Fibroblast of skin of back (primary cell): ENCODE measurements at regions not wholly inside any gene's neighbourhood (a gene's known extent, or its start where the extent isn't known, plus 50 kb on each side); places are given as distances from the start of the nearest gene placed in this dataset.
A peak's percentile ranks its signal among the peaks of the same experiment; 100 is the strongest.

ENCODE experiments used
- DNase-seq: peaks from one replicate; pipeline ENCODE4 v3.0.0-alpha.2; 2013

GRCh38 chr2:14297906-14298305, 334.6 kb upstream of the LRATD1 start:
- DNase-seq = no peak

GRCh38 chr2:14301331-14301730, 331.2 kb upstream of the LRATD1 start:
- no peak for DNase-seq

DNA sequence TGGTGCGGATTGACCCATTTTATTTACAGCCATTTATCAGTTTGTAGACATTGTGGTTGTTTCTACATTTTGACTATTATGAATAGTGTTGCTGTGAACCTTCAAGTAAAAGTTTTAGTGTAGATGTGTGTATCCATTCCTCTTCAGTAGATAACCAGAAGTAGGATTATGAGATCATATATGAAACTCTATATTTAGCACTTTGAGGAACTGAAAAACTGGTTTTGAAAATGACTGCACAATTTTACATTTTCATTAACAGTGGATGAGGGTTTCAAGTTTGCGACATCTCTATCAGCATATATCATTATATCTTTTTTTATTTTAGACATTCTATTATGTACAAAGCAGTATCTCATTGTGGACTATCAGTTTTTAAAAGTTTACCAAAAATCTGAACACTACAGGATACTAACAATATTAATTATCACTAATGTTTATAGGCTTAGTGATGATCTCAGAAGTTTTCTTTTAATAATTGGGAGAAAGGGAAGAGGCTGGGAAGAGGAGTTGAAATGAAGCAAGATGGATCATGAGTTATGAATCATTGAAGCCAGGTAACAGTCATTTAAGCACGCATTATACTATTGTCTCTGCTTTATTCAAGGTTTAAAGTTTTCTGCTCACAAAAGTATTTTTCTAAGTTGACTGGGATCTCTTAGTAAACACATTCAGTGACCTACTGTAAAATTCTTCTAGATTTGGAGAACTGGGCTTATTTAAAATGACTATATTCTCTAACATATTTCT, 329.0 kb upstream of the LRATD1 start:
- DNase-seq = no peak

DNA sequence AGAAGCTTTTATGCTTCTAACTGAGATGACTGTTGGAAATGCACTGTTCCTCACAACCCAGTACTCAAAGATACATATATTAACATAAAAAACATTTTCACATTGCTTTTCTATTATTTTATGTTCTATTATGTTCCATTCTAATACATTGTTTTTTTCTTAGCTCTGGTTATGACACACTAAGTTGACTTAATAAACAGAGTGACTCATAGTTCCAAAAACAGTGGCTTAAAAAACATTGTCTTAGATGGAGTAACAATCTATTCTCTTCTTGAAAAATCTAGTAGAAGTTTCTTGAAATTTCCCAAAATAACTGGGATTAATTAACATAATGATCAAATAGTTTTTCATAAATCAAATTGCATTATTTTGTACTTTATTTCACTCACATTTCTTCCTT, 328.2 kb upstream of the LRATD1 start:
- no peak for DNase-seq

GRCh38 chr2:14306268-14306861, 326.2 kb upstream of the LRATD1 start:
- DNase-seq = no peak

GRCh38 chr2:14313341-14313740, 319.2 kb upstream of the LRATD1 start:
- DNase-seq = no peak

DNA sequence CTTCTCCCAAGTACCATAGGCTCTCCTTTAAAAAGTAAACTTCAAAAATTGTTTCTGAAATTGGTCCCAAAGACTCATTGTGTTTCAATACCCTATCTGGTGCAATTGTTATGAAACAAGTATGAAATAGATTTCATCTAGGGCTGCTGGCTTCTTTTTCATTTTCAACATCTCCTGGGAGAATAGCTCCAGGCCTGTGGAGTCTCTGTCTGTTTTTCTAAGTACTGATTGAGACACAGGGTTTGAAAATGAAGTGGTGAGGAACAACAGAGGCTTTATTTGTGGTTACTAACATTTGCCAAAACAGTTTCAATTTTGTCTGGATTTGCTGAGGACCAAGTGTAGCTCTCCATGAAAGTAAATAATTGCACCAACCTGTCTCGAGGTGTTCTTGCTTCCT, 315.9 kb upstream of the LRATD1 start:
- DNase-seq = no peak

DNA sequence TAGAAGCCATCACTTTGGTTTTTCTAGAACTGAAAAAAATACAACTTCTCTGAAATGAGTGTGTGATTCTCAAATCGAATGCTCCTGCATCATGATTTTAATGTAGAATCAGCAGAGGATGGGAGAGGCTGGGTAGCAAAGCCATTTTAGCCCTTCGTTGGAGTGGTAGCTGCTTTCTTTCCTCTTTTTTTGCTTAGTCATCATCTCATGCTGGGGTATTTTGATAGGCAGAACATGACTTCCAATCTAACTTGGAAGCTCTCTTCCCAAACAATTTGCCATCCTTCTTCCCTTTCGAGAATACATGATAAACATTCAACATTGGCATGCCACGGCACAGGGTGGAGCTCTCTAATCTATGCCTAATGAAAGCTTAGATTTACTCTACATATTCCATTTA, 311.2 kb upstream of the LRATD1 start:
- DNase-seq = no peak

DNA sequence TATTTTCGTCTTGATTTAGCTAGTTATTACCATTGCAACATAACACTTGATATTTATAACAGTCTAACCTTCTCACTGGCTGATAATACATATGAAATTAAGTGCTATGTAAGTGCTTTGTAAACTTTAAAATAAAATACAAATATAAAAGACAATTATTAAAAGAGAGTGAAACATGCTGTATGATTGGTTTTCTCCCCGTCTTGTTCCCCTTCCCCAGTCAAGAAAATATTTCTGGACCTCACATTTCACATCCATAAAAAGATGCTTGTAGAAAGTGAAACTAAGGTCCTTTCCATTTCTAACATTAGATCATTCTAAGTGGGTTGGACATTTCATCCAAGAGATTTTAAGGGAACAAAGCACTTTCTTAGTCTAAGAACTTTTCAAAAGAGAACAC, 310.2 kb upstream of the LRATD1 start:
- no peak for DNase-seq

- DNase-seq = no peak
Measured at GRCh38 chr2:14324308-14324707, 308.2 kb upstream of the LRATD1 start.

GRCh38 chr2:14330884-14331283, 301.6 kb upstream of the LRATD1 start:
- DNase-seq = no peak

GRCh38 chr2:14336759-14337382, 295.6 kb upstream of the LRATD1 start:
- no peak for DNase-seq

DNA sequence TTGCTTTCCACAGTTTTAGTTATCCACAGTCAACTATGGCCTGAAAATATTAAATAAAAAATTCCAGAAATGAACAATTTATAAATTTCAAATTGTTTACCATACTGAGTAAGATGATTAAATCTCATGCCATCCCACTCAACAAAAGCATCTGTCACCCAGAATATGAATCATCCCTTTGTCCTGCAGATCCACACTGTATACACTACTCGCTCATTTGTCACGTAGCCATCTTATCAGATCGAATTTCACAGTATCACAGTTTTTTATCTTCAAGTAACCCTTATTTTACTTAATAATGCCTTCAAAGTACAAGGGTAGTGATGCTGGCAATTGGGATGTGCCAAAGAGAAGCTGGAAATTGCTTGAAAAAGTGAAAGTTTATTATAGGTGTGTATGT, 291.8 kb upstream of the LRATD1 start:
- no peak for DNase-seq

- no peak for DNase-seq
Measured at GRCh38 chr2:14342313-14342712, 290.2 kb upstream of the LRATD1 start.

GRCh38 chr2:14344355-14344754, 288.2 kb upstream of the LRATD1 start:
- DNase-seq = no peak

DNA sequence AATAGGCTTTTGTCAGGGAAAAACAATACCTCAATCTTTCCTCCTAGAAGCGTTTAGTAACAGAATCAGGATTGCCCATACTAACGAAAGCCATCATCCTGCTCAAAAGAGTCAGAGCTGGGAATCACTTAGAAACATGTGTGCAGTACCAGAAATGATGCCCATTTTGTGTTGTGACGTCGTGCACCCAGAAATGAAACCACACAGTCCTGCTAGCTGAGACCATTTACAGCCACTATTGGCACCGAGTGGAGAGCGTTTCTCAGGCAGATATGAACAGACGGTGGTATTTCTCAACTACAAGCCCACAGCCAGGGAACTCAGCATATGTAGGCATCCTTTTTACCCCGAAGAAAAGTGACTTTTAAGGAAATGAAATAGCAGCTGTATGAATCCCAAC, 284.3 kb upstream of the LRATD1 start:
- no peak for DNase-seq

GRCh38 chr2:14350856-14351255, 281.7 kb upstream of the LRATD1 start:
- DNase-seq = no peak

- no peak for DNase-seq
Measured at GRCh38 chr2:14352067-14352466, 280.4 kb upstream of the LRATD1 start.

DNA sequence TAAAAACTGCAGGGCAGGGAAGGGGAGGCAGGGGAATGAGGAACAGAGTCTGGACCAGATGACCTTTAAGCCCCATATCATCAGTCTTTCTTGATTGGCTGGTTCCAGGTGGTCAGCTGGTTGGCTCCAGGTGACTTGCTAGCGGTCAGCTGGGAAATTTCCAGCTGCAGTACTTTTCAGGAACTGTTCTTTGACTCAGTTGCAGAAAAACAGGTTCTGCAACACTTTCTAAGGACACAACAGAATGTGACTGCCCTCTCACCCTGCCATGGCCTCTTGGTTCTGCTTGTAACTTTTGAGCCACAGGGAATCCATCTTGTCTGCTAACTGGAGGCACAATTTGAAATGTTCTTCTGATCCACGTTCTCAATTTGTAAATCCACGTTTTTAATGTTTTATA, 278.3 kb upstream of the LRATD1 start:
- DNase-seq = no peak

DNA sequence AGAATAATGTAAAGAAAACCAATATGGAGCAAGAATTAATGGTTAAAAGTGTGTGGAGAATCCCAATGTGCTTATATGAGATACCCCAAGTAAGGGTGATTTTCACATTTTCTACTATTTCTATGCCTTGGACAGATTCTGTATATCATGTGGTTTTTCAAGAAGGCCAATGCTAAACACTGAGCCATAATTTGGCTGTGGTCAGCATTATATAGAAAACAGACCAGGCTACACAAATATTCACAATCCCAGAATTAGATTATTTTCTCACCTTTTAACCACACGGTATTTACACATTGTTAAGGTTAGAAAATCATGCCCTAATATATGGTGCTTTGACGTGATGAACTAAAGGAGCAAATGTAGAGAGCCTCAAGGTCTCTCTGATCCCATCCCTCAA, 277.4 kb upstream of the LRATD1 start:
- no peak for DNase-seq

DNA sequence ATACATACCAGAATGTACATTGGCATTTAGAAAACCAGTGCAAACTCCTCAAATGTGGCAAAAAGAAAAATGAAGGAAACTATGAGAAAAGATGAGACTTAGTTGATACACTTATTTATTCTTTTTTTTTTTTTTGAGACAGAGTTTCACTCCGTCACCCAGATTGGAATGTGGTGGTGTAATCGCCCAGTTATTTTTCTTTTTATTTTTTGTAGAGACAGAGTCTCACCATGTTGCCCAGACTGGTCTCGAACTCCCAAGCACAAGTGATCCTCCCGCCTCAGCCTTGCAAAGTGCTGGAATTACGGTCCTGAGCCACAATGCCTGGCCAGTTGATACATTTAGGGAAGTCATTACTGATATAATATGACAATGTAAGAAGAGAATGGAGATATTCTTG, 274.2 kb upstream of the LRATD1 start:
- DNase-seq = peak; percentile 2

DNA sequence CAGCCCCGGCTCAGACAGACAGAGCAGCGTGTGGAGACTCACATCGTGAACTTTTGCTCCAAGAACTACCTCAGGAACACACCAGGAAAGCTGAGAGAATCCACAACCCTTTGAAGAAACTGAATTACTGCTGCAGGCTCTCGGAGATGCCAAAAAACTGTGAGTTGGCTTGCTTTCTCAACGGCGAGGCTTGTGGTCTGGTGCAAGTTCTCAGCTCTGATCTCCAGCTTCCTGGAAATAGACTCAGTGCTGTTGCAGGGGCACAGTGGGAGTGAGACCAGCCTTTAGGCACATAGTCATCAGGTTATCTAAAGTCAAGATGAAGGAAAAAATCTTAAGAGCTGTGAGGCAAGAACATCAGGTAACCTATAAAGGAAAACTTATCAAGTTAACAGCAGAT, 273.7 kb upstream of the LRATD1 start:
- no peak for DNase-seq

DNA sequence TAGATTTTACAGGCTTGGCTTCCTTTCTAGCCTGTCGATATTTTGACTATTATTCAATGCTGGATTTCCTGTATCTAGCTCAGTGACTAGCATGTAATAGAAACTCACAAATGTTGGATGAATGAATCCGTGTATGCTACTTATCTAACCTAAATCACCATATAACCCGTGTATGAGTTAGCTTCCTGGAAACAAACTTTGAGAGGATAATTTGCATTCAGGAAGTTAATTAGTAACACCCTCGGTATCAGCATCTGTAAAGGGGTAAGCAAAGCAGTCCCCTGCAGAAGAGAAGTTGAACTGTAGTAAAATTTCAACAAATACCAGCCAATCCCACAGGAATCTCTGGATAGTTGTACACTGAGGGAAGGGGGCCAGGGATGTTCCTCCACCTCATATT, 269.4 kb upstream of the LRATD1 start:
- DNase-seq = no peak

- DNase-seq = no peak
Measured at GRCh38 chr2:14363976-14364375, 268.5 kb upstream of the LRATD1 start.
